ENCODE measurements at regions not wholly inside any gene's neighbourhood (a gene's known extent, or its start where the extent isn't known, plus 50 kb on each side); places are given as distances from the start of the nearest gene placed in this dataset.

DNA sequence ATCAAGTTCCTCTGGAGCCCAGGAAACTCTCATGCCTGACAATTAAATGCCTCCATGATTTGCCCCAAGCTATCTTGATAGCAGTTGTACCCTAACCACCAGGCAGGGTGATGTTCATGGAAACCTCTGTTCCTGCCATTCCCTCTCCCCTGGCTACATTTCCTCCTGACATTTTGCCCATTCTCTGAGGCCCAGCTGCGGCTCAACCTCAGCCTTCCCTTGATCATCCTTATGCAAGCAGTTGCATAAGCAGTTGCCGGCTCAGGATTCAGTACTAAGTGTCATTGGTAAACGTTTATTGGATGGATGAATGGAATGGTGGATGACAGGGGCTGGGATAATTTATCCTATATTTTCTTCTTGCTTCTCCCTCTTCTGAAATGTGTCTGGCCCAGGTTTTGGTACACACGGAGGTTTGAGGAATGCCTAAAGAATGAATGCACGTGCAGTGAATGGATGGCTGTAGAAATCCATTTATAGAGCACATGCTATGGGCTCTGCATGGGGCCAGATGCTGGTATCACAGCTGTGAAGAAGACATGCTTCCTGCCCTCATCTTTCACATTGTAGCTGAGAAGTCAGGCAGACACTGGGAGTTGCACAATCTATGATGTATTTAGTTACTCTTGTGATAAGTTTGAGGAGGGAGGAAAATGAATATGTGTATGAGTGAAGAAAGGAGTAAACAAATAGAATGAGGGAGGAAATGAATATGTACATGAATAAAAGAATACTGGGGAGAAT is 261.8 kb downstream of the FOXD2 start:
- H3K4me1 ChIP-seq (ENCODE audit: control insufficient read depth in 2 of 2, insufficient read depth in 2 of 2, low read length in 2 of 2), result no peaks in the 10 kb centered on the region
- H3K27me3 ChIP-seq (replicated peaks in 1 of 4; ENCODE audit: control extremely low read depth in 1 of 4, control insufficient read depth in 3 of 4, insufficient read depth in 4 of 4, low read length in 3 of 4), result peaks cover 0 to 4% (median 0%) of the 10 kb centered on the region in 4 experiments
- H3K79me2 ChIP-seq (ENCODE audit: control insufficient read depth, insufficient read depth, low read length), result no peaks in the 10 kb centered on the region
- H3K4me2 ChIP-seq (replicated peaks; ENCODE audit: low read depth, low read length, poor library complexity, severe bottlenecking), result no peak overlapping the region
- WGBS (ENCODE audit: insufficient coverage), result 100% methylated on average over 1 of the region's 5 CpGs
- no peaks in the 10 kb centered on the region for H3K9me3 Mint-ChIP-seq (ENCODE audit: insufficient read depth)
- H3K4me1 Mint-ChIP-seq, result no peaks in the 10 kb centered on the region
- no peaks in the 10 kb centered on the region for H3K36me3 ChIP-seq (replicated peaks in 1 of 2; ENCODE audit: control extremely low read depth in 1 of 2, control insufficient read depth in 1 of 2, extremely low read depth in 1 of 2, insufficient read depth in 2 of 2, low read length in 1 of 2)
- H4K20me1 ChIP-seq (ENCODE audit: control insufficient read depth, insufficient read depth, low read length, poor library complexity, severe bottlenecking), result no peaks in the 10 kb centered on the region
- H3K27me3 Mint-ChIP-seq, result no peaks in the 10 kb centered on the region
- H3K4me3 ChIP-seq (ENCODE audit: control extremely low read depth in 1 of 5, extremely low read depth in 1 of 5, insufficient read depth in 1 of 5, low read depth in 2 of 5, low read length in 4 of 5), result no peak overlapping the region
- ChIA-PET CTCF (no interaction called here), POLR2A (no interaction called here)
- no peak overlapping the region for H2AFZ ChIP-seq (ENCODE audit: insufficient read depth, low read depth, low read length, poor library complexity, severe bottlenecking)
- H3K27ac Mint-ChIP-seq, result no peak overlapping the region
- TF ChIP-seq EZH2 (IDR thresholded peaks at IDR 0.05; ENCODE audit: borderline replicate concordance, insufficient read depth, low read depth, low read length, poor library complexity, severe bottlenecking) (no peak), CTCF (IDR thresholded peaks at IDR 0.05) (no peak)
- intact Hi-C loops (cut with micrococcal nuclease), result no loop called here
- H3K9ac ChIP-seq (ENCODE audit: low read length), result no peak overlapping the region
- H3K4me3 Mint-ChIP-seq, result no peak overlapping the region
- no peak overlapping the region for H3K27ac ChIP-seq (ENCODE audit: low read length in 2 of 2)
- no peak for ATAC-seq (ENCODE audit: low read depth)
- DNase-seq, result no peak
- H3K9me3 ChIP-seq (ENCODE audit: control extremely low read depth in 1 of 3, control insufficient read depth in 2 of 3, insufficient read depth in 1 of 3, low read length in 2 of 3), result no peaks in the 10 kb centered on the region

DNA sequence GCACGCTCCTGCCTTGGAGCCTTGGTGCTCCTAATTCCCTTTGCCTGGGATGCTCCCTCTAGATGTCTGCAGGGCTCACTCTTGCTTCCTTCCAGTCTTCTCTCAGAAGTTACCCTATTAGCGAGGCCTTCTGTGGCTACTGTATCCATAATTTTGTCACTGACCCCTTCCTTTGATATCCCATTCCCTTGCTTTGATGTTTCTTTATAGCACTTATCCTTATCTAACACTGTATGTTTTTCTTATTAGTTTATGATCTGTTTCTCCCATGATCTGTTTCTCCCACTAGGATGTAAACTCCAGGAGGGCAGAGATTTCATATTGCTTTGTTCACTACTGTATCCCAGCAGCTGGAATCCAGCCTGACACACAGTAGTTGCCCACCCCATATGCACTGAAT is 263.4 kb downstream of the FOXD2 start:
- Mint-ChIP-seq H3K27ac (no peak overlapping the region), H3K27me3 (peaks cover 9% of the 10 kb centered on the region), H3K4me1 (no peaks in the 10 kb centered on the region), H3K4me3 (no peak overlapping the region), H3K9me3 (ENCODE audit: insufficient read depth) (no peaks in the 10 kb centered on the region)
- no peak for DNase-seq
- H3K4me2 ChIP-seq (replicated peaks; ENCODE audit: low read depth, low read length, poor library complexity, severe bottlenecking), result no peak overlapping the region
- no peak overlapping the region for H2AFZ ChIP-seq (ENCODE audit: insufficient read depth, low read depth, low read length, poor library complexity, severe bottlenecking)
- POLR2A ChIA-PET, result no interaction called here
- H3K4me3 ChIP-seq (ENCODE audit: control extremely low read depth in 1 of 5, extremely low read depth in 1 of 5, insufficient read depth in 1 of 5, low read depth in 2 of 5, low read length in 4 of 5), result no peak overlapping the region
- H3K4me1 ChIP-seq (ENCODE audit: control insufficient read depth in 2 of 2, insufficient read depth in 2 of 2, low read length in 2 of 2), result no peaks in the 10 kb centered on the region
- no peaks in the 10 kb centered on the region for H3K79me2 ChIP-seq (ENCODE audit: control insufficient read depth, insufficient read depth, low read length)
- no peak for ATAC-seq (ENCODE audit: low read depth)
- H4K20me1 ChIP-seq (ENCODE audit: control insufficient read depth, insufficient read depth, low read length, poor library complexity, severe bottlenecking), result no peaks in the 10 kb centered on the region
- intact Hi-C loops (cut with micrococcal nuclease), result no loop called here
- H3K27me3 ChIP-seq (replicated peaks in 1 of 4; ENCODE audit: control extremely low read depth in 1 of 4, control insufficient read depth in 3 of 4, insufficient read depth in 4 of 4, low read length in 3 of 4), result peaks cover 0 to 15% (median 0%) of the 10 kb centered on the region in 4 experiments
- H3K27ac ChIP-seq (ENCODE audit: low read length in 2 of 2), result no peak overlapping the region
- H3K9me3 ChIP-seq (ENCODE audit: control extremely low read depth in 1 of 3, control insufficient read depth in 2 of 3, insufficient read depth in 1 of 3, low read length in 2 of 3), result no peaks in the 10 kb centered on the region
- 85% methylated on average over 1 of the region's 2 CpGs for WGBS (ENCODE audit: insufficient coverage)
- TF ChIP-seq EZH2 (IDR thresholded peaks at IDR 0.05; ENCODE audit: borderline replicate concordance, insufficient read depth, low read depth, low read length, poor library complexity, severe bottlenecking) (no peak), CTCF (IDR thresholded peaks at IDR 0.05) (no peak)
- no peak overlapping the region for H3K9ac ChIP-seq (ENCODE audit: low read length)
- no peaks in the 10 kb centered on the region for H3K36me3 ChIP-seq (replicated peaks in 1 of 2; ENCODE audit: control extremely low read depth in 1 of 2, control insufficient read depth in 1 of 2, extremely low read depth in 1 of 2, insufficient read depth in 2 of 2, low read length in 1 of 2)
- CTCF ChIA-PET, result interaction anchor here (0.5 kb wide), 1 partner anchor 8 kb away, joined by 3 read pairs; no protein-coding TSS in a partner anchor

Data from B cell (primary cell).